ENCODE measurements at regions not wholly inside any gene's neighbourhood (a gene's known extent, or its start where the extent isn't known, plus 50 kb on each side); places are given as distances from the start of the nearest gene placed in this dataset.

- no peaks in the 10 kb centered on the region for H3K4me1 ChIP-seq
- H3K4me3 ChIP-seq: no peak overlapping the region
- H3K27me3 ChIP-seq: no peaks in the 10 kb centered on the region
- intact Hi-C loops (cut with DNase I): no loop called here
- no peaks in the 10 kb centered on the region for H3K36me3 ChIP-seq
- DNase-seq (ENCODE audit: low spot score in 2 of 2): no peak
- H3K9me3 ChIP-seq: no peaks in the 10 kb centered on the region
- no peak for TF ChIP-seq CTCF (IDR thresholded peaks at IDR 0.05)
- H3K27ac ChIP-seq: no peak overlapping the region
Measured at GRCh38 chr2:57080035-57080434, 896.2 kb downstream of the CCDC85A start.

DNA sequence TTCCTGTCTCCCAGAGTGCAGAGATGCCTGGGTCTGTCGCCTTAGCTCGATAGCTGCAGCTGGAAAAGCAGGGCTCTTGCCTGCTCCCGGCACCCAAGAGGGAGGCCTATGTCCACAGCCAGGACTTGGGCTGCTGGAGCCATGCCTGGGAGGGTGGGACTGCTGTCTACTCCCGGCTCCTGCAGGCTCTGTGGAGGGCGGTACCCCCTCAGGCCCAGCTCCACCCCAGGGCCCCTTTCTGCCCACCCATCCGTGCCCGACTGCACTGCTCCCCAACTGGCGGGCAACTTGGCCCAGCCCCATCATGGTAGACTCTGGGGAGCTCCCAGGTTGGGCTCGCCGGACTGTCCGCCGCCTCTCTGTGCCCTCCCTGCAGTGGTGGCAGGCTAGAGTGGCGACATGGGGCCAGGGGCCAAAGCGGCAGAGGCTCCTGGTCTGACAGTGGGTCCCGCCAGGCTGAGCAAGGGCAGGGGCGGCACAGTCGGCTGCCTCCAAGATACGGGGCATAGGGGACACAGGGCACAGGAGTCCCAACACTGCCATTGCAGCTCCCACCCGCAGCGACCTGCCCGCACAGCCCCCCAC lies 901.0 kb downstream of the CCDC85A start:
- intact Hi-C loops (cut with DNase I): no loop called here
- Histone ChIP-seq H3K27me3 (no peaks in the 10 kb centered on the region), H3K27ac (no peak overlapping the region), H3K4me3 (no peak overlapping the region), H3K4me1 (no peaks in the 10 kb centered on the region), H3K9me3 (no peaks in the 10 kb centered on the region), H3K36me3 (no peaks in the 10 kb centered on the region)
- TF ChIP-seq CTCF (IDR thresholded peaks at IDR 0.05): no peak
- DNase-seq (ENCODE audit: low spot score in 2 of 2): no peak

DNA sequence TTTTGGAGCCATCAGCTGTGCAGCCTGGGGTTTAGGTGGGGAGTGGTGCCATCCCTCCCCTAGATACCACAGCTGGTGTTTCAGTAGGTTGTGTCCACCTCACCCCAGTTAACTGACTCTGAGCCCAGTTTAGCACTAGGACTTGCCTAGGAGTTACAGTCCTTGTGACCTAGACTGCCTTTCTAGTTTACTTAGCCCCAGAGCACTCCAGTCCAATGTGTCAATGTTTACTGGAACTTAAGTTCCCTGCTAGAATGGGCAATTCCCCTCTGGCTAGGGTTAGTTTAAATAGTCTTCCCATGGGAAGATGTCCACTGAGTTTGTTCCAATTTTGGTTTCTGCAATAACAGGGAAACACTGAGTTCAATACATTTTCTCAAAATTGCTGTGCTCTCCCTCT lies 909.2 kb downstream of the CCDC85A start:
- intact Hi-C loops (cut with DNase I): no loop called here
- no peaks in the 10 kb centered on the region for H3K36me3 ChIP-seq
- TF ChIP-seq CTCF (IDR thresholded peaks at IDR 0.05): no peak
- DNase-seq (ENCODE audit: low spot score in 2 of 2): no peak
- no peak overlapping the region for H3K27ac ChIP-seq
- H3K27me3 ChIP-seq: no peaks in the 10 kb centered on the region
- H3K4me1 ChIP-seq: no peaks in the 10 kb centered on the region
- H3K4me3 ChIP-seq: no peak overlapping the region
- peaks cover 0 to 7% of the 10 kb centered on the region in 2 donors for H3K9me3 ChIP-seq

GRCh38 chr2:57097855-57098254 lies 914.1 kb downstream of the CCDC85A start:
- peaks cover 0 to 7% of the 10 kb centered on the region in 2 donors for H3K9me3 ChIP-seq
- no peak overlapping the region for H3K4me3 ChIP-seq
- no peak for TF ChIP-seq CTCF (IDR thresholded peaks at IDR 0.05)
- intact Hi-C loops (cut with DNase I): no loop called here
- H3K4me1 ChIP-seq: no peaks in the 10 kb centered on the region
- DNase-seq (ENCODE audit: low spot score in 2 of 2): no peak
- H3K36me3 ChIP-seq: no peaks in the 10 kb centered on the region
- H3K27ac ChIP-seq: no peak overlapping the region
- H3K27me3 ChIP-seq: no peaks in the 10 kb centered on the region

DNA sequence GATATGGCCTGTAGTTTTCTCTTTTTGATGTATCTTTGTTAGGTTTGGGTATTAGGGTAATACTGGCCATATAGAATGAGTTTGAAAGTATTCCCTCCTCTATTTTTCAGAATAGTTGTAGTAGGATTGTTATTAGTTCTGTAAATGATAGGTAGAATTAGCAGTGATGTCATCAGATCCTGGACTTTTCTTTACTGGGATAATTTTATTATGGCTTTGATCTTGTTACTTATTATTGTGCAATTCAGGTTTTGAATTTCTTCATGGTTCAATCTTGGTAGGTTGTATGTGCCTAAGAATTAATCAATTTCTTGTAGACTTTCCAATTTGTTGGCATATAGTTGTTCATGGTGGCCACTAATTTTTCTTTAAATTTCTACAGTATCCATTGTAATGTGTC lies 916.6 kb downstream of the CCDC85A start:
- DNase-seq (ENCODE audit: low spot score in 2 of 2): no peak
- no peak for TF ChIP-seq CTCF (IDR thresholded peaks at IDR 0.05)
- Histone ChIP-seq H3K4me1 (no peaks in the 10 kb centered on the region), H3K4me3 (no peak overlapping the region), H3K9me3 (no peaks in the 10 kb centered on the region), H3K27ac (no peak overlapping the region), H3K27me3 (no peaks in the 10 kb centered on the region), H3K36me3 (no peaks in the 10 kb centered on the region)
- intact Hi-C loops (cut with DNase I): no loop called here

DNA sequence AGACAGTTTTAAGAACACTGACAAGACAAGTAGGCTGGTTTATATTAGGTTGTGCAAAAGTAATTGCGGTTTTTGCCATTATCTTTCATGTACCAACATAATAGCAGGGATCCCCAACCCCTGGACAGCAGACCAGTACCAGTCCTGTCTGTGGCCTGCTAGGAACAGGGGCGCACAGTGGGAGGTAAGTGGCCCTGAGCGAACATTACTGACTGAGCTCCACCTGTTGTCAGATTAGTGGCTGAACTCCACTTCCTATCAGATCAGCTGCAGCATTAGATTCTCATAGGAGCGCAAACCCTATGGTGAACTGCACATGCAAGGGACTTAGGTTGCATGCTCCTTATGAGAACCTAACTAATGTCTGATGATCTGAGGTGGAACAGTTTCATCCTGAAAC lies 921.9 kb downstream of the CCDC85A start:
- Histone ChIP-seq H3K27me3 (no peaks in the 10 kb centered on the region), H3K4me1 (no peaks in the 10 kb centered on the region), H3K27ac (no peak overlapping the region), H3K9me3 (no peaks in the 10 kb centered on the region), H3K4me3 (no peak overlapping the region), H3K36me3 (no peaks in the 10 kb centered on the region)
- DNase-seq (ENCODE audit: low spot score in 2 of 2): no peak
- intact Hi-C loops (cut with DNase I): no loop called here
- no peak for TF ChIP-seq CTCF (IDR thresholded peaks at IDR 0.05)
